Stomach (tissue), 4 donors: ENCODE measurements at regions not wholly inside any gene's neighbourhood (a gene's known extent, or its start where the extent isn't known, plus 50 kb on each side); places are given as distances from the start of the nearest gene placed in this dataset.

Experiments
- POLR2A ChIP-seq, 4 donors: fragments of 450-650 bp; IDR thresholded peaks; one replicate each; pipeline ENCODE4 v1.6.1; 2016; ENCODE audit warnings: antibody characterized with exemption in 4 of 4, control low read depth in 2 of 4, mild to moderate bottlenecking in 1 of 4, moderate library complexity in 1 of 4
- TF ChIP-seq, protein P1 (sequence below), 7 experiments: fragments of 450-650 bp in 4 of 7; fragments of 200-600 bp in 3 of 7; sonication (generic) in 3 of 7; IDR thresholded peaks; one replicate each; pipeline ENCODE4 v1.5.1; 2016 to 2019; ENCODE audit warnings: antibody characterized with exemption in 7 of 7, control low read depth in 2 of 7, mild to moderate bottlenecking in 1 of 7

DNA sequence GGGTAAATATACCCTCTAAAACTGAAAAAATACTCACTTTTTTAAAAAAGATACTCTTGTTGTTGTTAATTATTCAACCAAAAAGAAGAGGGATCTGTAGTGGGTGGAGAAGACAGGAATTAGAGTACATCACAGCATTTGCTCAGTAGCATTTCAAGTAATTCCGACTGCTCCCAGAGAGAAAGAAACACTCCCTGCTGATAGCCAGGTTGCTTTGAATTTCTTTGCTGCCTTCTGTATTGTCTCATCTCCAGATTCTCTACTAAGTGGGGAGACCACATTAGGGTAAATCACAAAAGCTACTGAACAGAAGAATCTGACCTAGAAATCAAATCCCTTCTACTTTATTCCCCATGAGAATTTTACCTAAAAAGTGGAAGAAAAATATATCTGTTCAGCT, 661.1 kb downstream of the BRINP3 start:
- TF ChIP-seq, protein P1, sequence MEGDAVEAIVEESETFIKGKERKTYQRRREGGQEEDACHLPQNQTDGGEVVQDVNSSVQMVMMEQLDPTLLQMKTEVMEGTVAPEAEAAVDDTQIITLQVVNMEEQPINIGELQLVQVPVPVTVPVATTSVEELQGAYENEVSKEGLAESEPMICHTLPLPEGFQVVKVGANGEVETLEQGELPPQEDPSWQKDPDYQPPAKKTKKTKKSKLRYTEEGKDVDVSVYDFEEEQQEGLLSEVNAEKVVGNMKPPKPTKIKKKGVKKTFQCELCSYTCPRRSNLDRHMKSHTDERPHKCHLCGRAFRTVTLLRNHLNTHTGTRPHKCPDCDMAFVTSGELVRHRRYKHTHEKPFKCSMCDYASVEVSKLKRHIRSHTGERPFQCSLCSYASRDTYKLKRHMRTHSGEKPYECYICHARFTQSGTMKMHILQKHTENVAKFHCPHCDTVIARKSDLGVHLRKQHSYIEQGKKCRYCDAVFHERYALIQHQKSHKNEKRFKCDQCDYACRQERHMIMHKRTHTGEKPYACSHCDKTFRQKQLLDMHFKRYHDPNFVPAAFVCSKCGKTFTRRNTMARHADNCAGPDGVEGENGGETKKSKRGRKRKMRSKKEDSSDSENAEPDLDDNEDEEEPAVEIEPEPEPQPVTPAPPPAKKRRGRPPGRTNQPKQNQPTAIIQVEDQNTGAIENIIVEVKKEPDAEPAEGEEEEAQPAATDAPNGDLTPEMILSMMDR (IDR thresholded peaks at IDR 0.05), result no peak
- no peak for TF ChIP-seq POLR2A (IDR thresholded peaks at IDR 0.05)
